ENCODE measurements at regions not wholly inside any gene's neighbourhood (a gene's known extent, or its start where the extent isn't known, plus 50 kb on each side); places are given as distances from the start of the nearest gene placed in this dataset.
"Not testable (repeated sequence)": the region's sequence is repeated elsewhere in the genome, so short reads cannot be mapped to it uniquely, and the experiment has no call there.

DNA sequence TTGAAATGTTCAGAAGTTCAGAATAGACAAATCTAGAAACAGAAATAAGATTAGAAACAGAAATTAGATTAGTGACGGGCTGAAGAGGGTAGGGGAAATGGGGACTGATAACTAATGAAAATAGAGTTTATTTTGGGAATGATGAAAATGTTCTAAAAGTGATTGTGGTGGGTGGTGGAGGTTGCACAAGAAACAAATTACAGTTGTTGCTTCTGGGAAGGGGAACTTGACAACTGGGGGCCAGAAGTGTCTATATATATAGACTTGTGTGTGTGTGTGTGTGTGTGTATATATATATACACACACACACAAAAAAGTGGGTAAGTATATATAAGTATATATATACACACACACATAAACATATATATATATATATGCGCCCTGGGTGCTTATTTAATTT, 86.5 kb upstream of the RREB1 start:
- Histone ChIP-seq H3K27ac (ENCODE audit: low read depth in 1 of 2, low read length in 2 of 2) (no peak overlapping the region), H2AFZ (ENCODE audit: insufficient read depth, low read depth, low read length, poor library complexity, severe bottlenecking) (peak overlapping the region; percentile 51), H3K27me3 (ENCODE audit: control insufficient read depth in 2 of 2, insufficient read depth in 2 of 2, low read length in 2 of 2) (no peaks in the 10 kb centered on the region), H3K4me1 (ENCODE audit: control insufficient read depth in 1 of 2, insufficient read depth in 2 of 2, low read length in 2 of 2) (peaks cover 21 to 33% of the 10 kb centered on the region in 2 donors), H3K4me3 (replicated peaks in 1 of 3; ENCODE audit: low read depth in 2 of 3, low read length in 3 of 3) (no peak overlapping the region), H3K4me2 (replicated peaks; ENCODE audit: extremely low read depth, low read length, poor library complexity, severe bottlenecking) (peak overlapping the region; percentile 24), H4K20me1 (ENCODE audit: insufficient read depth, low read length) (no peaks in the 10 kb centered on the region), H3K9me3 (replicated peaks in 1 of 2; ENCODE audit: control insufficient read depth in 1 of 2, insufficient read depth in 1 of 2, low read length in 2 of 2) (no peaks in the 10 kb centered on the region), H3K79me2 (ENCODE audit: insufficient read depth, low read length) (no peaks in the 10 kb centered on the region), H3K9ac (ENCODE audit: insufficient read depth, low read length, poor library complexity, severe bottlenecking) (no peak overlapping the region), H3K36me3 (replicated peaks in 1 of 2; ENCODE audit: control insufficient read depth in 1 of 2, insufficient read depth in 2 of 2, low read length in 2 of 2) (no peaks in the 10 kb centered on the region)
- Mint-ChIP-seq H3K27me3 (ENCODE audit: low read depth in 3 of 3) (peaks cover 0 to 2% (median 2%) of the 10 kb centered on the region in 3 donors), H3K36me3 (no peaks in the 10 kb centered on the region), H3K4me1 (peaks cover 46% of the 10 kb centered on the region), H3K4me3 (peak overlapping the region in 1 of 2 donors; percentile 54), H3K27ac (peak overlapping the region in 1 of 7 donors; percentile 53), H3K9me3 (no peaks in the 10 kb centered on the region)
- no peak for DNase-seq
- intact Hi-C loops (cut with micrococcal nuclease) = no loop called here
- TF ChIP-seq CTCF (IDR thresholded peaks at IDR 0.05) = no peak
- 0% methylated on average over 1 of the region's 2 CpGs for WGBS (ENCODE audit: insufficient coverage)

GRCh38 chr6:7025861-7026260, 81.9 kb upstream of the RREB1 start:
- H3K9me3 ChIP-seq (replicated peaks in 1 of 2; ENCODE audit: control insufficient read depth in 1 of 2, insufficient read depth in 1 of 2, low read length in 2 of 2) = no peaks in the 10 kb centered on the region
- no peak overlapping the region for H3K27ac ChIP-seq (ENCODE audit: low read depth in 1 of 2, low read length in 2 of 2)
- Mint-ChIP-seq H3K27ac (peak overlapping the region in 4 of 7 donors; percentile 6 to 86 (median 44)), H3K4me3 (no peak overlapping the region), H3K36me3 (no peaks in the 10 kb centered on the region), H3K27me3 (ENCODE audit: low read depth in 3 of 3) (peaks cover 0 to 2% (median 2%) of the 10 kb centered on the region in 3 donors), H3K4me1 (peaks cover 23% of the 10 kb centered on the region), H3K9me3 (peaks cover 0 to 3% (median 0%) of the 10 kb centered on the region in 7 donors)
- H3K27me3 ChIP-seq (ENCODE audit: control insufficient read depth in 2 of 2, insufficient read depth in 2 of 2, low read length in 2 of 2) = no peaks in the 10 kb centered on the region
- H3K4me3 ChIP-seq (replicated peaks in 1 of 3; ENCODE audit: low read depth in 2 of 3, low read length in 3 of 3) = no peak overlapping the region
- DNase-seq = no peak
- H3K4me2 ChIP-seq (replicated peaks; ENCODE audit: extremely low read depth, low read length, poor library complexity, severe bottlenecking) = no peak overlapping the region
- H3K79me2 ChIP-seq (ENCODE audit: insufficient read depth, low read length) = no peaks in the 10 kb centered on the region
- 86% methylated on average over 3 of the region's 4 CpGs for WGBS (ENCODE audit: insufficient coverage)
- intact Hi-C loops (cut with micrococcal nuclease) = no loop called here
- H3K9ac ChIP-seq (ENCODE audit: insufficient read depth, low read length, poor library complexity, severe bottlenecking) = no peak overlapping the region
- H2AFZ ChIP-seq (ENCODE audit: insufficient read depth, low read depth, low read length, poor library complexity, severe bottlenecking) = no peak overlapping the region
- no peaks in the 10 kb centered on the region for H4K20me1 ChIP-seq (ENCODE audit: insufficient read depth, low read length)
- H3K4me1 ChIP-seq (ENCODE audit: control insufficient read depth in 1 of 2, insufficient read depth in 2 of 2, low read length in 2 of 2) = peaks cover 8 to 15% of the 10 kb centered on the region in 2 donors
- H3K36me3 ChIP-seq (replicated peaks in 1 of 2; ENCODE audit: control insufficient read depth in 1 of 2, insufficient read depth in 2 of 2, low read length in 2 of 2) = no peaks in the 10 kb centered on the region
- TF ChIP-seq CTCF (IDR thresholded peaks at IDR 0.05) = no peak

DNA sequence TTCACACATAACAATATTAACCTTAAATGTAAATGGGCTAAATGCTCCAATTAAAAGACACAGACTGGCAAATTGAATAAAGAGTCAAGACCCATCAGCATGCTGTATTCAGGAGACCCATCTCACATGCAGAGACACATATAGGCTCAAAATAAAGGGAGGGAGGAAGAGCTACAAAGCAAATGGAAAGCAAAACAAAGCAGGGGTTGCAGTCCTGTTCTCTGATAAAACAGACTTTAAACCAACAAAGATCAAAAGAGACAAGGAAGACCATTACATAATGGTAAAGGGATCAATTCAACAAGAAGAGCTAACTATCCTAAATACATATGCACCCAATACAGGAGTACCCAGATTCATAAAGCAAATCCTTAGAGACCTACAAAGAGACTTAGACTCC, 78.8 kb upstream of the RREB1 start:
- intact Hi-C loops (cut with micrococcal nuclease) = not testable (repeated sequence)

More for the DNA sequence above, 78.8 kb upstream of the RREB1 start:
- DNase-seq; H3K27me3 Mint-ChIP-seq (ENCODE audit: low read depth in 3 of 3); H3K9me3 Mint-ChIP-seq; H4K20me1 ChIP-seq (ENCODE audit: insufficient read depth, low read length); H3K9ac ChIP-seq (ENCODE audit: insufficient read depth, low read length, poor library complexity, severe bottlenecking); H3K9me3 ChIP-seq (replicated peaks in 1 of 2; ENCODE audit: control insufficient read depth in 1 of 2, insufficient read depth in 1 of 2, low read length in 2 of 2); H2AFZ ChIP-seq (ENCODE audit: insufficient read depth, low read depth, low read length, poor library complexity, severe bottlenecking); H3K27me3 ChIP-seq (ENCODE audit: control insufficient read depth in 2 of 2, insufficient read depth in 2 of 2, low read length in 2 of 2); H3K27ac Mint-ChIP-seq; H3K79me2 ChIP-seq (ENCODE audit: insufficient read depth, low read length); H3K4me3 ChIP-seq (replicated peaks in 1 of 3; ENCODE audit: low read depth in 2 of 3, low read length in 3 of 3); H3K36me3 ChIP-seq (replicated peaks in 1 of 2; ENCODE audit: control insufficient read depth in 1 of 2, insufficient read depth in 2 of 2, low read length in 2 of 2); H3K27ac ChIP-seq (ENCODE audit: low read depth in 1 of 2, low read length in 2 of 2); H3K4me3 Mint-ChIP-seq; H3K36me3 Mint-ChIP-seq; H3K4me2 ChIP-seq (replicated peaks; ENCODE audit: extremely low read depth, low read length, poor library complexity, severe bottlenecking): not testable (repeated sequence)
- H3K4me1 ChIP-seq (ENCODE audit: control insufficient read depth in 1 of 2, insufficient read depth in 2 of 2, low read length in 2 of 2) = peaks cover 23 to 31% of the 10 kb centered on the region in 2 donors
- peaks cover 33% of the 10 kb centered on the region for H3K4me1 Mint-ChIP-seq

Measured in CD14-positive monocyte (primary cell).